SU-DHL-6 (cell line): ENCODE measurements at regions not wholly inside any gene's neighbourhood (a gene's known extent, or its start where the extent isn't known, plus 50 kb on each side); places are given as distances from the start of the nearest gene placed in this dataset.

Experiments
- H2AFZ ChIP-seq: fragments of 200-600 bp; sonication (generic); 2 replicates; pipeline ENCODE4 v1.6.1; 2014; ENCODE audit warnings: low read depth, mild to moderate bottlenecking, moderate library complexity, mixed read lengths, antibody characterized with exemption, low read length; ENCODE audit not compliant: severe bottlenecking
- H3F3A ChIP-seq: fragments of 200-600 bp; shearing (Covaris generic); 2 replicates; pipeline ENCODE4 v1.6.0; 2016; ENCODE audit warnings: antibody characterized with exemption, mild to moderate bottlenecking; ENCODE audit not compliant: insufficient read depth
- H3K27ac ChIP-seq: fragments of 200-600 bp; sonication (generic); 2 replicates; pipeline ENCODE4 v1.5.1; 2016; ENCODE audit warnings: low read depth, mild to moderate bottlenecking, low read length, moderate library complexity, mixed read lengths
- H3K27me3 ChIP-seq: fragments of 200-600 bp; sonication (generic), shearing (Covaris generic); 2 replicates; pipeline ENCODE4 v1.6.0; 2014; ENCODE audit warnings: mild to moderate bottlenecking, low read length
- H3K36me3 ChIP-seq: fragments of 200-600 bp; sonication (generic); 2 replicates; pipeline ENCODE4 v1.6.1; 2014; ENCODE audit warnings: mild to moderate bottlenecking, low read length, mixed read lengths
- H3K4me2 ChIP-seq: fragments of 300-600, 200-600 bp; shearing (Covaris generic), sonication (generic); 2 replicates; pipeline ENCODE4 v1.6.0; 2014; ENCODE audit warnings: low read length, low read depth, mild to moderate bottlenecking; ENCODE audit not compliant: poor library complexity, severe bottlenecking
- H3K4me3 ChIP-seq: fragments of 200-600 bp; sonication (generic); 2 replicates; pipeline ENCODE4 v1.5.1; 2014; ENCODE audit warnings: antibody characterized with exemption, low read length, mild to moderate bottlenecking, mixed read lengths; ENCODE audit not compliant: insufficient read depth, poor library complexity, severe bottlenecking
- H3K79me2 ChIP-seq: fragments of 200-600 bp; sonication (generic); 2 replicates; pipeline ENCODE4 v1.6.1; 2014; ENCODE audit warnings: mild to moderate bottlenecking, low read length, moderate library complexity; ENCODE audit not compliant: insufficient read depth
- H3K9ac ChIP-seq: fragments of 200-600 bp; sonication (generic); 2 replicates; pipeline ENCODE4 v1.7.0; 2014; ENCODE audit warnings: mild to moderate bottlenecking, low read length
- H3K9me2 ChIP-seq: fragments of 200-600 bp; sonication (generic); replicated peaks from 2 replicates; pipeline ENCODE4 v1.6.1; 2014; ENCODE audit warnings: low read length; ENCODE audit not compliant: insufficient read depth
- H3K9me3 ChIP-seq: fragments of 200-600 bp; sonication (generic); 2 replicates; pipeline ENCODE4 v1.6.1; 2014; ENCODE audit warnings: low read length, mixed read lengths; ENCODE audit not compliant: insufficient read depth
- H4K20me1 ChIP-seq: fragments of 200-600 bp; sonication (generic); 2 replicates; pipeline ENCODE4 v1.6.1; 2014; ENCODE audit warnings: low read depth, mild to moderate bottlenecking, antibody characterized with exemption, low read length, moderate library complexity, mixed read lengths
- CTCF ChIP-seq: fragments of 200-600 bp; sonication (generic); IDR thresholded peaks from one replicate; pipeline ENCODE4 v1.5.1; 2017; ENCODE audit warnings: antibody characterized with exemption, mild to moderate bottlenecking, low read length, moderate library complexity; ENCODE audit not compliant: insufficient read depth, poor library complexity, severe bottlenecking
- EZH2phosphoT487 ChIP-seq: fragments of 200-600 bp; sonication (generic), shearing (Covaris generic); conservative IDR thresholded peaks from 2 replicates; pipeline ENCODE4 v1.6.1; 2018; ENCODE audit warnings: mild to moderate bottlenecking, antibody characterized with exemption, low read length, moderate library complexity, mixed read lengths

DNA sequence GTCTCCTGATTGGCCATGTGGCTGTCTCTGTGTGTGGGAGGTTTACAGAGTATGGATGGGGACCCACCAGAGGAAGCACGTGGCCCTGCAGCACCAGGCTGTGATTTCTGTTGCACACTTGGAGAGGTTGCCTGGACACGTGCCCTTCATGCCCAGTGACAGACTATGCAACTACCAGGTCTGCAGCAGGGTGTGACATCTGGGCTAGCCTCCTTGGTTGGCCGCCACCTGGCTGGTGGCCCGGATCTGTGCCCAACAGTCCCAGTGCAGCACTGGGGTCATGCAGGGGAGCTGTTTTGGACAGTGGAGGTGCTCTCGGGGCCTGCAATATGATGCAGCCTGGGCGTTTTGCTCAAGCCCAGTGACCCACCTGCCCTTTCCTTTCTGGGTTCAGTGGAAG is 212.5 kb downstream of the UBE3A start:
- no peaks in the 10 kb centered on the region for H3K27me3 ChIP-seq
- no peaks in the 10 kb centered on the region for H3F3A ChIP-seq
- no peaks in the 10 kb centered on the region for H3K9me2 ChIP-seq
- no peak overlapping the region for H3K4me2 ChIP-seq
- H2AFZ ChIP-seq, result no peak overlapping the region
- no peaks in the 10 kb centered on the region for H4K20me1 ChIP-seq
- no peak overlapping the region for H3K4me3 ChIP-seq
- no peaks in the 10 kb centered on the region for H3K79me2 ChIP-seq
- no peak overlapping the region for H3K9ac ChIP-seq
- TF ChIP-seq EZH2phosphoT487 (no peak), CTCF (no peak)
- H3K27ac ChIP-seq, result no peak overlapping the region
- no peaks in the 10 kb centered on the region for H3K9me3 ChIP-seq
- no peaks in the 10 kb centered on the region for H3K36me3 ChIP-seq

DNA sequence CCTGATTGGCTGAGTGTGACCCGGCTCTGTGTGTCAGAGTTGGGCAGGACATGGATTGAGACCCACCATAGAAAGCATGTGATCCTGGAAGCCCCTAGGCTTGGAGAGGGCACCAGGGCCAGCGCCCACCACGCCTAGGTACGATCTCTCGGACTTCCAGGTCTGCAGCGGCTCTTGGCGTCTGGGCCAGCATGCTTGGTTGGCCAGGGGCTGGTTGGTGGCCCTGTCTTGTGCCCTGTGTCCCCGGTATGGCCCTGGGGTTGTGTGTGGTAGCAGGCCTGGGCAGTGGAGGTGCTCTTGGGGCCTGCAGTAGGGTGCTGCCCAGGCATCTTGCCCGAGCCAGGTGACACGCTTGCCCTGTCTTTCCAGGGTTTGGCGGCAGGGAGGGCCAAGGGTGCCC is 210.6 kb downstream of the UBE3A start:
- Histone ChIP-seq H3K27ac (no peak overlapping the region), H3F3A (no peaks in the 10 kb centered on the region), H3K4me2 (no peak overlapping the region), H2AFZ (no peak overlapping the region), H3K9me2 (no peaks in the 10 kb centered on the region), H3K27me3 (no peaks in the 10 kb centered on the region), H4K20me1 (no peaks in the 10 kb centered on the region), H3K36me3 (no peaks in the 10 kb centered on the region), H3K9ac (no peak overlapping the region), H3K79me2 (no peaks in the 10 kb centered on the region), H3K9me3 (no peaks in the 10 kb centered on the region), H3K4me3 (no peak overlapping the region)
- TF ChIP-seq CTCF (no peak), EZH2phosphoT487 (no peak)

DNA sequence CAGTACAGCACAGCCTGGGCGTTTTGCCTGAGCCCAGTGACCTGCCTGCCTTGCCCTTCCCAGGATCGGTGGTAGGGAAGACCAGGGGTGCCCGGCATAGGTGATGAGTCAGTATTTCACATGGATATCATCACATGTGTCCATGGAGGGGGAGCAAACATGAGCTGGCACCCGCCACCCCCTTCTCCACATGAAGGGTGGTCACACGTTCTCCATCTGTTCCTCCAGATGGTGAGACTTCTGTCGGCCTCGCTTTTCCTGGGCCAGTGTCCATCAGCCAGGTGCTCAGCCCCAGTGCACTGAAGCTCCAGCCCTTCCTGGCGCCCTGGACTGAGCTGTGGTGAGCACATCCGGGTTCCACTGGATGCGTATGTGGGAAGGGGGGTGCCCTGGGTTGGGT is 208.4 kb downstream of the UBE3A start:
- Histone ChIP-seq H3K9me2 (no peaks in the 10 kb centered on the region), H3F3A (no peaks in the 10 kb centered on the region), H3K4me3 (no peak overlapping the region), H3K36me3 (no peaks in the 10 kb centered on the region), H2AFZ (no peak overlapping the region), H3K79me2 (no peaks in the 10 kb centered on the region), H3K4me2 (no peak overlapping the region), H3K27ac (no peak overlapping the region), H3K9ac (no peak overlapping the region), H3K27me3 (no peaks in the 10 kb centered on the region), H3K9me3 (no peaks in the 10 kb centered on the region), H4K20me1 (no peaks in the 10 kb centered on the region)
- no peak for TF ChIP-seq EZH2phosphoT487
- TF ChIP-seq CTCF, result no peak
